H1 (cell line): ENCODE measurements at regions not wholly inside any gene's neighbourhood (a gene's known extent, or its start where the extent isn't known, plus 50 kb on each side); places are given as distances from the start of the nearest gene placed in this dataset.

Source experiments
- CTCF ChIA-PET: fragments of 300-600 bp; sonication (Branson Sonifier 250); formaldehyde crosslinking; loops from one replicate; lab custom pipeline; 2021; ENCODE audit not compliant: partially characterized antibody; lab: Charles Lee
- POLR2A ChIA-PET: fragments of 300-600 bp; sonication (Branson Sonifier 250); formaldehyde crosslinking; loops from one replicate; lab custom pipeline; 2021; ENCODE audit warnings: inconsistent platforms; ENCODE audit not compliant: partially characterized antibody; lab: Charles Lee
- DNase-seq, 2 experiments: peaks; one replicate each; pipeline versions ENCODE4 v3.0.0 to v3.0.0-alpha.2; 2010 to 2022; ENCODE audit warnings: low spot score in 2 of 2, low read depth in 1 of 2, mixed read lengths in 1 of 2
- FAIRE-seq: peaks from 2 replicates; lab custom pipeline; 2011; peaks lifted over from hg19 to GRCh38; lab: Jason Lieb, UNC
- H2AFZ ChIP-seq: 2 replicates; pipeline ENCODE4 v1.8.1; 2012; ENCODE audit warnings: low read length, inconsistent platforms
- H2AK5ac ChIP-seq: 2 replicates; pipeline ENCODE4 v1.6.1; 2013; ENCODE audit warnings: low read depth, low read length
- H2BK120ac ChIP-seq: replicated peaks from 2 replicates; pipeline ENCODE3; 2013; ENCODE audit warnings: low read depth, low read length, inconsistent platforms
- H2BK12ac ChIP-seq: 2 replicates; pipeline ENCODE4 v1.6.1; 2013; ENCODE audit warnings: low read depth, low read length
- H2BK15ac ChIP-seq: 2 replicates; pipeline ENCODE4 v1.6.1; 2013; ENCODE audit warnings: low read length
- H2BK20ac ChIP-seq: 2 replicates; pipeline ENCODE4 v1.6.1; 2013; ENCODE audit warnings: low read length
- H2BK5ac ChIP-seq: 2 replicates; pipeline ENCODE4 v1.6.1; 2013; ENCODE audit warnings: low read depth, low read length
- H3K14ac ChIP-seq: 2 replicates; pipeline ENCODE4 v1.6.1; 2013; ENCODE audit warnings: inconsistent platforms; ENCODE audit not compliant: insufficient read length
- H3K18ac ChIP-seq: 2 replicates; pipeline ENCODE4 v1.6.1; 2013; ENCODE audit warnings: low read length; ENCODE audit errors: extremely low read depth
- H3K23ac ChIP-seq: 2 replicates; pipeline ENCODE4 v1.6.1; 2013; ENCODE audit warnings: inconsistent platforms; ENCODE audit not compliant: insufficient read length
- H3K23me2 ChIP-seq: 2 replicates; pipeline ENCODE4 v1.6.1; 2013; ENCODE audit warnings: low read depth, low read length
- H3K27ac ChIP-seq: 2 replicates; pipeline ENCODE4 v1.6.1; 2011; ENCODE audit warnings: low read depth, low read length, inconsistent platforms
- H3K27me3 ChIP-seq, 4 experiments: replicated peaks in 1 of 4; 1 replicate in 1 of 4; 2 replicates in 3 of 4; pipeline versions ENCODE4 v1.6.1 to v1.8.1; 2011 to 2013; ENCODE audit warnings: low read length in 3 of 4, mild to moderate bottlenecking in 3 of 4, inconsistent platforms in 2 of 4, mixed read lengths in 2 of 4, moderate library complexity in 1 of 4; ENCODE audit not compliant: control insufficient read depth in 3 of 4, insufficient read depth in 3 of 4; ENCODE audit errors: extremely low read depth in 1 of 4
- H3K36me3 ChIP-seq, 4 experiments: 2 replicates each; pipeline versions ENCODE4 v1.6.1 to v1.8.1; 2011 to 2013; ENCODE audit warnings: mild to moderate bottlenecking in 4 of 4, low read length in 3 of 4, moderate library complexity in 2 of 4, control low read depth in 1 of 4, inconsistent platforms in 1 of 4; ENCODE audit not compliant: insufficient read depth in 4 of 4, control insufficient read depth in 2 of 4
- H3K4ac ChIP-seq: replicated peaks from 2 replicates; pipeline ENCODE3; 2013; ENCODE audit warnings: low read length, low read depth, mixed read lengths, inconsistent platforms; ENCODE audit not compliant: insufficient read length
- H3K4me1 ChIP-seq, 4 experiments: replicated peaks in 1 of 4; 1 replicate in 1 of 4; 2 replicates in 3 of 4; pipeline versions ENCODE4 v1.6.1 to v1.8.1; 2011 to 2013; ENCODE audit warnings: low read length in 3 of 4, inconsistent platforms in 2 of 4, mixed read lengths in 1 of 4; ENCODE audit not compliant: insufficient read depth in 4 of 4, control insufficient read depth in 3 of 4
- H3K4me2 ChIP-seq, 2 experiments: 2 replicates each; pipeline versions ENCODE4 v1.6.1 to v1.8.1; 2011 to 2013; ENCODE audit warnings: low read depth in 2 of 2, low read length in 2 of 2, control low read depth in 1 of 2, inconsistent platforms in 1 of 2, mild to moderate bottlenecking in 1 of 2; ENCODE audit not compliant: insufficient read depth in 1 of 2
- H3K4me3 ChIP-seq, 4 experiments: fragments of 200-600, 300-600 bp in 1 of 4; sonication (generic), shearing (Covaris generic), sonication (Bioruptor Twin) in 1 of 4; 2 replicates each; pipeline versions ENCODE4 v1.5.1 to v1.8.1; 2011 to 2016; ENCODE audit warnings: low read length in 4 of 4, low read depth in 3 of 4, control low read depth in 2 of 4, inconsistent platforms in 2 of 4, mild to moderate bottlenecking in 2 of 4, mixed read lengths in 1 of 4, moderate library complexity in 1 of 4; ENCODE audit not compliant: insufficient read depth in 2 of 4; ENCODE audit errors: extremely low read depth in 1 of 4
- H3K56ac ChIP-seq: replicated peaks from 2 replicates; pipeline ENCODE3; 2013; ENCODE audit warnings: low read depth, mild to moderate bottlenecking, mixed read lengths, low read length, inconsistent platforms; ENCODE audit not compliant: insufficient read length
- H3K79me1 ChIP-seq: 2 replicates; pipeline ENCODE4 v1.6.1; 2013; ENCODE audit warnings: low read depth, low read length, control low read depth
- H3K79me2 ChIP-seq, 2 experiments: 2 replicates each; pipeline versions ENCODE4 v1.6.1 to v1.8.1; 2012 to 2013; ENCODE audit warnings: low read length in 2 of 2, mild to moderate bottlenecking in 2 of 2, inconsistent platforms in 1 of 2; ENCODE audit not compliant: insufficient read depth in 2 of 2, control insufficient read depth in 1 of 2
- H3K9ac ChIP-seq, 4 experiments: replicated peaks in 1 of 4; 1 replicate in 1 of 4; 2 replicates in 3 of 4; pipeline versions ENCODE4 v1.6.1 to v1.8.1; 2011 to 2013; ENCODE audit warnings: low read depth in 3 of 4, low read length in 3 of 4, control low read depth in 2 of 4, mild to moderate bottlenecking in 2 of 4, moderate library complexity in 2 of 4, inconsistent platforms in 1 of 4; ENCODE audit errors: extremely low read depth in 1 of 4
- H3K9me3 ChIP-seq, 2 experiments: 2 replicates each; pipeline versions ENCODE4 v1.6.1 to v1.8.1; 2012 to 2013; ENCODE audit warnings: mild to moderate bottlenecking in 2 of 2, moderate library complexity in 2 of 2, control low read depth in 1 of 2, inconsistent platforms in 1 of 2, low read depth in 1 of 2, low read length in 1 of 2, mixed read lengths in 1 of 2; ENCODE audit not compliant: insufficient read depth in 2 of 2
- H4K20me1 ChIP-seq, 2 experiments: replicated peaks in 1 of 2; 2 replicates each; pipeline versions ENCODE3 to v1.8.1; 2011 to 2013; ENCODE audit warnings: inconsistent platforms in 2 of 2, low read length in 2 of 2, mild to moderate bottlenecking in 1 of 2; ENCODE audit not compliant: insufficient read depth in 2 of 2, control insufficient read depth in 1 of 2
- H4K5ac ChIP-seq: 2 replicates; pipeline ENCODE4 v1.6.1; 2013; ENCODE audit warnings: low read length, low read depth, mixed read lengths, inconsistent platforms; ENCODE audit not compliant: insufficient read length
- H4K8ac ChIP-seq: 2 replicates; pipeline ENCODE4 v1.8.0; 2013; ENCODE audit warnings: mild to moderate bottlenecking, moderate library complexity, low read length, inconsistent platforms; ENCODE audit not compliant: insufficient read depth; ENCODE audit errors: extremely low read depth
- H4K91ac ChIP-seq: replicated peaks from 2 replicates; pipeline ENCODE3; 2013; ENCODE audit warnings: low read length, mixed read lengths, inconsistent platforms; ENCODE audit not compliant: insufficient read length
- CEBPB ChIP-seq: IDR thresholded peaks from 2 replicates; pipeline ENCODE4 v1.6.1; 2012; ENCODE audit warnings: low read depth, low read length
- CHD1 ChIP-seq: IDR thresholded peaks from 2 replicates; pipeline ENCODE4 v1.6.1; 2012; ENCODE audit warnings: low read depth, low read length, improper control_type of control experiment
- CTBP2 ChIP-seq: IDR thresholded peaks from 2 replicates; pipeline ENCODE4 v1.7.0; 2011; ENCODE audit warnings: borderline replicate concordance, mild to moderate bottlenecking, moderate library complexity, mixed read lengths, low read length; ENCODE audit not compliant: insufficient read depth, insufficient read length
- GTF2F1 ChIP-seq: IDR thresholded peaks from 2 replicates; pipeline ENCODE4 v1.6.1; 2012; ENCODE audit warnings: low read depth, low read length, improper control_type of control experiment, borderline replicate concordance
- KDM1A ChIP-seq: fragments of 200-600, 300-600 bp; sonication (generic); IDR thresholded peaks from 2 replicates; pipeline ENCODE4 v1.7.1; 2016; ENCODE audit warnings: mild to moderate bottlenecking, low read length, borderline replicate concordance
- KDM5A ChIP-seq: fragments of 200-600 bp; IDR thresholded peaks from 2 replicates; pipeline ENCODE4 v1.7.1; 2012; ENCODE audit warnings: mild to moderate bottlenecking, low read length, inconsistent platforms, mixed read lengths
- POLR2AphosphoS5 ChIP-seq: IDR thresholded peaks from 2 replicates; pipeline ENCODE4 v1.6.1; 2011; ENCODE audit warnings: low read depth, low read length
- SRF ChIP-seq: IDR thresholded peaks from 2 replicates; pipeline ENCODE4 v1.6.1; 2011; ENCODE audit warnings: mild to moderate bottlenecking, low read depth, low read length, moderate library complexity
- WGBS, 2 experiments: shearing (Covaris generic) in 1 of 2; methylation state at CpG; one replicate each; pipeline versions ENCODE4 v1.1.6 to v1.1.7; 2013 to 2015; ENCODE audit warnings: low lambda C conversion rate in 2 of 2, mixed read lengths in 2 of 2, inconsistent platforms in 1 of 2, low coverage in 1 of 2, missing lambda C conversion rate in 1 of 2; ENCODE audit not compliant: insufficient replicate concordance in 2 of 2, insufficient coverage in 1 of 2, insufficient read length in 1 of 2; ENCODE audit errors: extremely low coverage in 1 of 2, missing lambda C conversion rate in 1 of 2; 5-methylcytosine and 5-hydroxymethylcytosine counted together

DNA sequence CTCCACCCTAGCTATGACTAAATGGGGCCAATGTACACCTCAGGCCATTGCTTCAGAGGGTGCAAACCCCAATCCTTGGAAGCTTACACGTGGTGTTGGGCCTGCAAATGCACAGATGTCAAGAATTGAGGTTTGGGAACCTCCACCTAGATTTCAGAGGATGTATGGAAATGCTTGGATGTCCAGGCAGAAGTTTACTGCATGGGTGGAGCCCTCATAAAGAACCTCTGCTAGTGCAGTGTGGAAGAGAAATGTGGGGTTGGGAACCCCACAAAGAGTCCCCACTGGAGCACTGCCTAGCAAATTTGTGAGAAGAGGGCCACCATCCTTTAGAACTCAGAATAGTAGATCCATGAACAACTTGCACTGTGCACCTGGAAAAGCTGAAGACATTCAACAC, 284.1 kb downstream of the ANTXR2 start:
- Histone ChIP-seq H3K56ac (no peak overlapping the region), H3K23me2 (no peaks in the 10 kb centered on the region), H3K79me1 (no peaks in the 10 kb centered on the region), H3K9ac (no peak overlapping the region), H3K27ac (no peak overlapping the region), H3K14ac (no peak overlapping the region), H3K9me3 (peaks cover 18 to 20% of the 10 kb centered on the region in 2 experiments), H2BK120ac (no peak overlapping the region), H2BK20ac (no peak overlapping the region), H4K91ac (no peak overlapping the region), H3K4me1 (no peaks in the 10 kb centered on the region), H3K23ac (no peak overlapping the region), H3K4me2 (no peak overlapping the region), H4K20me1 (no peaks in the 10 kb centered on the region), H3K4ac (no peak overlapping the region), H2BK12ac (no peak overlapping the region), H2BK5ac (no peak overlapping the region), H2BK15ac (no peak overlapping the region), H3K79me2 (no peaks in the 10 kb centered on the region), H4K8ac (no peak overlapping the region), H3K18ac (no peak overlapping the region), H4K5ac (no peak overlapping the region), H3K4me3 (no peak overlapping the region), H2AFZ (no peak overlapping the region), H3K27me3 (no peaks in the 10 kb centered on the region), H3K36me3 (peaks cover 0 to 7% (median 0%) of the 10 kb centered on the region in 4 experiments; a peak in 2 of 8 replicates), H2AK5ac (no peak overlapping the region)
- no peak for DNase-seq
- ChIA-PET POLR2A (no interaction called here), CTCF (no interaction called here)
- FAIRE-seq, result no peak
- TF ChIP-seq SRF, result no peak
- TF ChIP-seq POLR2AphosphoS5, result no peak
- no peak for TF ChIP-seq KDM1A
- TF ChIP-seq GTF2F1, result no peak
- no peak for TF ChIP-seq CTBP2
- TF ChIP-seq CHD1, result no peak
- no peak for TF ChIP-seq KDM5A
- TF ChIP-seq CEBPB, result no peak
- 18% methylated on average over 1 of the region's 1 CpG; no CpG with 5 or more reads in 1 of the 2 experiments for WGBS, 2 experiments
